ENCODE measurements at regions not wholly inside any gene's neighbourhood (a gene's known extent, or its start where the extent isn't known, plus 50 kb on each side); places are given as distances from the start of the nearest gene placed in this dataset.

- Mint-ChIP-seq H3K9me3 (ENCODE audit: unreplicated experiment) (no peaks in the 10 kb centered on the region), H3K4me3 (ENCODE audit: unreplicated experiment) (no peak overlapping the region), H3K27me3 (ENCODE audit: insufficient read depth, unreplicated experiment) (peaks cover 9% of the 10 kb centered on the region), H3K27ac (ENCODE audit: unreplicated experiment) (no peak overlapping the region), H3K4me1 (ENCODE audit: low read depth, unreplicated experiment) (no peaks in the 10 kb centered on the region), H3K36me3 (ENCODE audit: insufficient read depth, unreplicated experiment) (no peaks in the 10 kb centered on the region)
- ChIA-PET CTCF (no interaction called here), POLR2A (no interaction called here)
- H3K27me3 ChIP-seq (replicated peaks; ENCODE audit: control insufficient read depth, insufficient read depth, low read length) = no peaks in the 10 kb centered on the region; the same call in 1 of the 2 replicates
- 0 out of 2 replicates have a peak, but pooled peaks cover 5% of the 10 kb centered on the region for H3K9me3 ChIP-seq
- intact Hi-C loops (cut with micrococcal nuclease; ENCODE audit: unreplicated experiment) = no loop called here
- no peaks in the 10 kb centered on the region for H3K4me1 ChIP-seq
- DNase-seq = no peak
- no peak for TF ChIP-seq CTCF (IDR thresholded peaks at IDR 0.05; ENCODE audit: insufficient read depth in 1 of 2, low read depth in 1 of 2, low read length in 1 of 2, severe bottlenecking in 1 of 2, unreplicated experiment in 1 of 2)
- no peaks in the 10 kb centered on the region for H3K36me3 ChIP-seq (ENCODE audit: control insufficient read depth, insufficient read depth, low read length)
- H3K4me3 ChIP-seq (ENCODE audit: low read depth, low read length) = no peak overlapping the region
- BruUV-seq (replicated peaks) = no TSS peak
These were observed 622.6 kb upstream of the CELF2 start for GRCh38 chr10:10394933-10395658.

GRCh38 chr10:10396601-10397000, 621.1 kb upstream of the CELF2 start:
- DNase-seq = no peak
- no peaks in the 10 kb centered on the region for H3K36me3 ChIP-seq (ENCODE audit: control insufficient read depth, insufficient read depth, low read length)
- Mint-ChIP-seq H3K27ac (ENCODE audit: unreplicated experiment) (no peak overlapping the region), H3K9me3 (ENCODE audit: unreplicated experiment) (no peaks in the 10 kb centered on the region), H3K4me1 (ENCODE audit: low read depth, unreplicated experiment) (no peaks in the 10 kb centered on the region), H3K36me3 (ENCODE audit: insufficient read depth, unreplicated experiment) (no peaks in the 10 kb centered on the region), H3K4me3 (ENCODE audit: unreplicated experiment) (no peak overlapping the region), H3K27me3 (ENCODE audit: insufficient read depth, unreplicated experiment) (peaks cover 3% of the 10 kb centered on the region)
- no peaks in the 10 kb centered on the region for H3K4me1 ChIP-seq
- TF ChIP-seq CTCF (IDR thresholded peaks at IDR 0.05; ENCODE audit: insufficient read depth in 1 of 2, low read depth in 1 of 2, low read length in 1 of 2, severe bottlenecking in 1 of 2, unreplicated experiment in 1 of 2) = no peak
- no TSS peak for BruUV-seq (replicated peaks)
- POLR2A ChIA-PET = no interaction called here
- 0 out of 2 replicates have a peak, but pooled peaks cover 5% of the 10 kb centered on the region for H3K9me3 ChIP-seq
- CTCF ChIA-PET = no interaction called here
- intact Hi-C loops (cut with micrococcal nuclease; ENCODE audit: unreplicated experiment) = no loop called here
- no peaks in the 10 kb centered on the region; the same call in 1 of the 2 replicates for H3K27me3 ChIP-seq (replicated peaks; ENCODE audit: control insufficient read depth, insufficient read depth, low read length)
- no peak overlapping the region for H3K4me3 ChIP-seq (ENCODE audit: low read depth, low read length)

GRCh38 chr10:10397906-10398305, 619.8 kb upstream of the CELF2 start:
- Mint-ChIP-seq H3K4me3 (ENCODE audit: unreplicated experiment) (no peak overlapping the region), H3K36me3 (ENCODE audit: insufficient read depth, unreplicated experiment) (no peaks in the 10 kb centered on the region), H3K27me3 (ENCODE audit: insufficient read depth, unreplicated experiment) (peaks cover 3% of the 10 kb centered on the region), H3K4me1 (ENCODE audit: low read depth, unreplicated experiment) (no peaks in the 10 kb centered on the region), H3K27ac (ENCODE audit: unreplicated experiment) (no peak overlapping the region), H3K9me3 (ENCODE audit: unreplicated experiment) (no peaks in the 10 kb centered on the region)
- Histone ChIP-seq H3K36me3 (ENCODE audit: control insufficient read depth, insufficient read depth, low read length) (no peaks in the 10 kb centered on the region), H3K4me1 (no peaks in the 10 kb centered on the region), H3K9me3 (0 out of 2 replicates have a peak, but pooled peaks cover 5% of the 10 kb centered on the region), H3K4me3 (ENCODE audit: low read depth, low read length) (no peak overlapping the region), H3K27me3 (replicated peaks; ENCODE audit: control insufficient read depth, insufficient read depth, low read length) (no peaks in the 10 kb centered on the region; the same call in 1 of the 2 replicates)
- no peak for DNase-seq
- no peak for TF ChIP-seq CTCF (IDR thresholded peaks at IDR 0.05; ENCODE audit: insufficient read depth in 1 of 2, low read depth in 1 of 2, low read length in 1 of 2, severe bottlenecking in 1 of 2, unreplicated experiment in 1 of 2)
- CTCF ChIA-PET = no interaction called here
- BruUV-seq (replicated peaks) = no TSS peak
- POLR2A ChIA-PET = no interaction called here
- intact Hi-C loops (cut with micrococcal nuclease; ENCODE audit: unreplicated experiment) = no loop called here
